SK-N-SH (cell line): ENCODE measurements at regions not wholly inside any gene's neighbourhood (a gene's known extent, or its start where the extent isn't known, plus 50 kb on each side); places are given as distances from the start of the nearest gene placed in this dataset.

Experiments
- CTCF ChIA-PET: fragments of 300-600, 350-600 bp; formaldehyde crosslinking; extraction: SDS; loops from one replicate; lab custom pipeline; 2021; lab: Yijun Ruan, JAX
- POLR2A ChIA-PET: fragments of 350-600 bp; sonication (Branson Sonifier 250); formaldehyde crosslinking; extraction: SDS; loops from one replicate; lab custom pipeline; 2020; ENCODE audit warnings: antibody characterized with exemption, inconsistent platforms; lab: Yijun Ruan, JAX
- DNase-seq: peaks from one replicate; pipeline ENCODE4 v3.0.0; 2012
- H2AFZ ChIP-seq: fragments of 200-600 bp; sonication (generic); 2 replicates; pipeline ENCODE4 v1.8.1; 2016; ENCODE audit warnings: antibody characterized with exemption, mild to moderate bottlenecking, low read depth
- H3F3A ChIP-seq: fragments of 200-600 bp; sonication (generic); replicated peaks from 2 replicates; pipeline ENCODE3; 2016; ENCODE audit warnings: antibody characterized with exemption, mild to moderate bottlenecking; ENCODE audit not compliant: insufficient read depth
- H3K27ac ChIP-seq, 2 experiments: fragments of 200-500 bp in 1 of 2; fragments of 200-600 bp in 1 of 2; sonication (Bioruptor generic) in 1 of 2; sonication (generic), shearing (Covaris generic) in 1 of 2; 2 replicates each; pipeline versions ENCODE4 v1.5.1 to v1.6.1; 2014 to 2016; ENCODE audit warnings: low read depth in 2 of 2, inconsistent platforms in 1 of 2, low read length in 1 of 2, mild to moderate bottlenecking in 1 of 2, mixed read lengths in 1 of 2
- H3K27me3 ChIP-seq: fragments of 200-600 bp; sonication (generic), shearing (Covaris generic); 2 replicates; pipeline ENCODE4 v1.6.1; 2016; ENCODE audit warnings: mixed run types; ENCODE audit not compliant: insufficient read depth
- H3K36me3 ChIP-seq, 2 experiments: fragments of 200-500 bp in 1 of 2; fragments of 200-600 bp in 1 of 2; sonication (Bioruptor generic) in 1 of 2; sonication (generic) in 1 of 2; replicated peaks in 1 of 2; 2 replicates each; pipeline versions ENCODE3 to v1.5.1; 2014 to 2016; ENCODE audit warnings: low read length in 1 of 2, mild to moderate bottlenecking in 1 of 2; ENCODE audit not compliant: insufficient read depth in 2 of 2, control insufficient read depth in 1 of 2
- H3K4me1 ChIP-seq, 2 experiments: fragments of 200-500 bp in 1 of 2; fragments of 200-600 bp in 1 of 2; sonication (Bioruptor generic) in 1 of 2; sonication (generic), shearing (Covaris generic) in 1 of 2; 2 replicates each; pipeline versions ENCODE4 v1.5.1 to v1.6.1; 2014 to 2016; ENCODE audit warnings: low read depth in 1 of 2, low read length in 1 of 2, mixed run types in 1 of 2; ENCODE audit not compliant: insufficient read depth in 2 of 2, control insufficient read depth in 1 of 2
- H3K4me2 ChIP-seq: fragments of 200-600 bp; sonication (generic), shearing (Covaris generic); 2 replicates; pipeline ENCODE4 v1.6.1; 2017; ENCODE audit warnings: mixed run types
- H3K4me3 ChIP-seq, 2 experiments: fragments of 200-500 bp in 1 of 2; fragments of 200-600 bp in 1 of 2; sonication (Bioruptor generic) in 1 of 2; sonication (generic), shearing (Covaris generic) in 1 of 2; 2 replicates each; pipeline versions ENCODE4 v1.5.1 to v1.8.1; 2014 to 2016; ENCODE audit warnings: low read depth in 2 of 2, inconsistent platforms in 1 of 2, low read length in 1 of 2, mild to moderate bottlenecking in 1 of 2, mixed read lengths in 1 of 2, moderate library complexity in 1 of 2
- H3K79me2 ChIP-seq: fragments of 200-600 bp; sonication (generic); 2 replicates; pipeline ENCODE4 v1.8.1; 2017; ENCODE audit warnings: mild to moderate bottlenecking; ENCODE audit not compliant: insufficient read depth
- H3K9ac ChIP-seq: fragments of 200-600 bp; sonication (generic); 2 replicates; pipeline ENCODE4 v1.6.1; 2017; ENCODE audit warnings: mixed run types
- H3K9me2 ChIP-seq: fragments of 200-600 bp; sonication (generic); 2 replicates; pipeline ENCODE4 v1.6.1; 2017; ENCODE audit warnings: mixed run types
- H3K9me3 ChIP-seq: fragments of 200-600 bp; sonication (generic); 2 replicates; pipeline ENCODE4 v1.6.1; 2017; ENCODE audit warnings: mixed run types, mild to moderate bottlenecking, moderate library complexity
- H4K20me1 ChIP-seq: fragments of 200-600 bp; sonication (generic); 2 replicates; pipeline ENCODE4 v1.6.1; 2017; ENCODE audit warnings: mild to moderate bottlenecking, mixed run types; ENCODE audit not compliant: insufficient read depth
- EP300 ChIP-seq, 2 experiments: IDR thresholded peaks; 2 replicates each; pipeline versions ENCODE4 v1.4.0 to v1.6.1; 2012; ENCODE audit warnings: borderline replicate concordance in 1 of 2, low read depth in 1 of 2, low read length in 1 of 2
- FOXJ3 ChIP-seq: sonication (generic); formaldehyde crosslinking; IDR thresholded peaks from 2 replicates; pipeline ENCODE4 v1.5.1; 2020; ENCODE audit warnings: mild to moderate bottlenecking, missing genetic modification reagents
- FOXM1 ChIP-seq: IDR thresholded peaks from 2 replicates; pipeline ENCODE4 v1.4.0; 2012; ENCODE audit warnings: low read depth, mild to moderate bottlenecking
- GABPA ChIP-seq: IDR thresholded peaks from 2 replicates; pipeline ENCODE4 v1.4.0; 2012; ENCODE audit warnings: low read depth, mild to moderate bottlenecking
- MEF2A ChIP-seq: IDR thresholded peaks from 2 replicates; pipeline ENCODE4 v1.4.0; 2012; ENCODE audit warnings: low read depth, borderline replicate concordance
- MXI1 ChIP-seq: IDR thresholded peaks from 2 replicates; pipeline ENCODE4 v1.6.1; 2012; ENCODE audit warnings: mild to moderate bottlenecking, low read depth, low read length, improper control_type of control experiment
- NRF1 ChIP-seq: IDR thresholded peaks from 2 replicates; pipeline ENCODE4 v1.6.1; 2012; ENCODE audit warnings: low read depth, mild to moderate bottlenecking, low read length
- POLR2AphosphoS5 ChIP-seq: IDR thresholded peaks from 2 replicates; pipeline ENCODE4 v1.6.1; 2012; ENCODE audit warnings: low read depth, low read length
- TEAD4 ChIP-seq: IDR thresholded peaks from 2 replicates; pipeline ENCODE4 v1.4.0; 2012; ENCODE audit warnings: mild to moderate bottlenecking, borderline replicate concordance; ENCODE audit not compliant: insufficient read depth
- WGBS: methylation state at CpG from one replicate; pipeline ENCODE4 v1.1.6; 2017; ENCODE audit warnings: low lambda C conversion rate; 5-methylcytosine and 5-hydroxymethylcytosine counted together
- TF ChIP-seq, protein P1 (sequence below): IDR thresholded peaks from 2 replicates; pipeline ENCODE4 v1.4.0; 2012; ENCODE audit warnings: low read depth, borderline replicate concordance
- TF ChIP-seq, protein P2 (sequence below): IDR thresholded peaks from 2 replicates; pipeline ENCODE4 v1.4.0; 2012; ENCODE audit warnings: low read depth

DNA sequence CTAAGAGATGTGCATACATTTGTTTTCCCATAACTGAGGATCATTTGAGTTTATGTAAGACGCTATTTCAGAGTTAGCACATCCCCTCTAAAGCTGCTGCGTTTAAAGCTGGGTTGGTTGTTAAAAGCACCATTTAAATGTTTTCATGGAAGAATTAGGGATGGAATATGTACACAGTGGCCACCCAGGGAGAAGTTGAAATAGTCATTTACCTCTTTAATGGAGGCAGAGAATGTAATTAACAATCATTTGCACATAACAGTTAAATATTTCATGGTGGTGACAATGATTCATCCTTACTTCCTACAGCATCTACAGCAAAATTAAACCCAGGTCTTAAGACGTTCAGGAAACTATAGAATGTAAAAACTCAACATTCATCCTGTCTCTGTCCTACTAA is 100.3 kb downstream of the KIF4B start:
- Histone ChIP-seq H3K27ac (no peak overlapping the region), H3K4me1 (no peaks in the 10 kb centered on the region), H3K9ac (no peak overlapping the region), H3K4me3 (no peak overlapping the region), H3K9me2 (no peaks in the 10 kb centered on the region), H3K4me2 (no peak overlapping the region), H3F3A (no peaks in the 10 kb centered on the region), H4K20me1 (no peaks in the 10 kb centered on the region), H3K79me2 (no peaks in the 10 kb centered on the region), H3K36me3 (no peaks in the 10 kb centered on the region), H3K9me3 (no peaks in the 10 kb centered on the region), H2AFZ (no peak overlapping the region), H3K27me3 (no peaks in the 10 kb centered on the region)
- no peak for DNase-seq
- no peak for TF ChIP-seq POLR2AphosphoS5
- TF ChIP-seq GABPA, result no peak
- POLR2A ChIA-PET, result no interaction called here
- 37% methylated on average over 3 of the region's 3 CpGs for WGBS
- CTCF ChIA-PET, result no interaction called here

DNA sequence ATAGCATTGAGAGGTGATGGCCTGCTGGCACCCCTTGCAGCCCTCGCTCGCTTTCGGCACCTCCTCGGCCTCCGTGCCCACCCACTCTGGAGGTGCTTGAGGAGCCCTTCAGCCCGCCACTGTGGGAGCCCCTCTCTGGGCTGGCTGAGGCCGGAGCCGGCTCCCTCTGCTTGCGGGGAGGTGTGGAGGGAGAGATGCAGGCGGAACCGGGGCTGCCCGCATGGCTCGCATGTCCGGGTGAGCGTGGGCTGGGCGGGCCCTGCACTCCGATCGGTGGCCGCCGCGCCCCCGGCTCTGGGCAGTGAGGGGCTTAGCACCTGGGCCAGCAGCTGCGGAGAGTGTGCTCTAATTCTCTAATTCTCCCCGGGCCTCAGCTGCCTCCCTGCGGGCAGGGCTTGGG is 101.1 kb downstream of the KIF4B start:
- Histone ChIP-seq H3K4me2 (no peak overlapping the region), H3F3A (no peaks in the 10 kb centered on the region), H2AFZ (no peak overlapping the region), H3K4me3 (no peak overlapping the region), H4K20me1 (no peaks in the 10 kb centered on the region), H3K9me3 (no peaks in the 10 kb centered on the region), H3K79me2 (no peaks in the 10 kb centered on the region), H3K9ac (no peak overlapping the region), H3K36me3 (no peaks in the 10 kb centered on the region), H3K4me1 (no peaks in the 10 kb centered on the region), H3K27ac (no peak overlapping the region), H3K27me3 (no peaks in the 10 kb centered on the region), H3K9me2 (no peaks in the 10 kb centered on the region)
- DNase-seq, result no peak
- POLR2A ChIA-PET, result no interaction called here
- 70% methylated on average over 4 of the region's 25 CpGs for WGBS
- CTCF ChIA-PET, result no interaction called here
- TF ChIP-seq TEAD4 (no peak), FOXJ3 (CRISPR knock-in tag) (no peak), MEF2A (no peak), MXI1 (no peak), POLR2AphosphoS5 (no peak), EP300 (IDR thresholded peaks at IDR 0.05; ENCODE audit: borderline replicate concordance in 1 of 2, low read depth in 1 of 2, low read length in 1 of 2) (no peak), NRF1 (no peak), FOXM1 (no peak)
- TF ChIP-seq, protein P1, sequence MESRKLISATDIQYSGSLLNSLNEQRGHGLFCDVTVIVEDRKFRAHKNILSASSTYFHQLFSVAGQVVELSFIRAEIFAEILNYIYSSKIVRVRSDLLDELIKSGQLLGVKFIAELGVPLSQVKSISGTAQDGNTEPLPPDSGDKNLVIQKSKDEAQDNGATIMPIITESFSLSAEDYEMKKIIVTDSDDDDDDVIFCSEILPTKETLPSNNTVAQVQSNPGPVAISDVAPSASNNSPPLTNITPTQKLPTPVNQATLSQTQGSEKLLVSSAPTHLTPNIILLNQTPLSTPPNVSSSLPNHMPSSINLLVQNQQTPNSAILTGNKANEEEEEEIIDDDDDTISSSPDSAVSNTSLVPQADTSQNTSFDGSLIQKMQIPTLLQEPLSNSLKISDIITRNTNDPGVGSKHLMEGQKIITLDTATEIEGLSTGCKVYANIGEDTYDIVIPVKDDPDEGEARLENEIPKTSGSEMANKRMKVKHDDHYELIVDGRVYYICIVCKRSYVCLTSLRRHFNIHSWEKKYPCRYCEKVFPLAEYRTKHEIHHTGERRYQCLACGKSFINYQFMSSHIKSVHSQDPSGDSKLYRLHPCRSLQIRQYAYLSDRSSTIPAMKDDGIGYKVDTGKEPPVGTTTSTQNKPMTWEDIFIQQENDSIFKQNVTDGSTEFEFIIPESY, result no peak
- TF ChIP-seq, protein P2, sequence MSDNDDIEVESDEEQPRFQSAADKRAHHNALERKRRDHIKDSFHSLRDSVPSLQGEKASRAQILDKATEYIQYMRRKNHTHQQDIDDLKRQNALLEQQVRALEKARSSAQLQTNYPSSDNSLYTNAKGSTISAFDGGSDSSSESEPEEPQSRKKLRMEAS, result no peak
